HG02798 (cell line): ENCODE measurements at regions not wholly inside any gene's neighbourhood (a gene's known extent, or its start where the extent isn't known, plus 50 kb on each side); places are given as distances from the start of the nearest gene placed in this dataset.
A peak's percentile ranks its signal among the peaks of the same experiment; 100 is the strongest.
"Not testable (repeated sequence)": the region's sequence is repeated elsewhere in the genome, so short reads cannot be mapped to it uniquely, and the experiment has no call there.

Experiments used
- ATAC-seq: cut with Tn5 transposase; IDR thresholded peaks from one replicate; pipeline ENCODE4 v1.9.1; 2021; ENCODE audit warnings: mild to moderate bottlenecking; ENCODE audit not compliant: unreplicated experiment, poor library complexity

GRCh38 chr4:13761581-13761980 lies 134.1 kb upstream of the BOD1L1 start:
- not testable (repeated sequence) for ATAC-seq

DNA sequence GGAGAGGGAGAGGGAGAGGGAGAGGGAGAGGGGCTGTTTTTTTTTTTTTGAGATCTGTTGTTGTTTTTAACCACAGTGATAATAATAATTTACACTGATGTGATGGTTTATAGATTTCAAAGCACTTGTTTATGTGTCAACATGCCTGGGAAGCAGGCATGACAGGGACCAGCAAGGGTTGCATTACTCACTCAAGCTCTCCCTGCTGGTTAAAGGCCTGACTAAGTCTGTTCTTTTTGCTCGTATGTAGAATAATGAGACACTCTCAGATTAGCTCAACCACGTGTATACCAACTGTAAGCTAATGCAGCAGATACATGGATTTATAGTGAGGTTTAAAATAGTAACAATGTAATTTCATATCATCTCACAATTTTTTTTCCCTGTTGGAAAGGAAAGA lies 134.6 kb upstream of the BOD1L1 start:
- ATAC-seq = no peak

DNA sequence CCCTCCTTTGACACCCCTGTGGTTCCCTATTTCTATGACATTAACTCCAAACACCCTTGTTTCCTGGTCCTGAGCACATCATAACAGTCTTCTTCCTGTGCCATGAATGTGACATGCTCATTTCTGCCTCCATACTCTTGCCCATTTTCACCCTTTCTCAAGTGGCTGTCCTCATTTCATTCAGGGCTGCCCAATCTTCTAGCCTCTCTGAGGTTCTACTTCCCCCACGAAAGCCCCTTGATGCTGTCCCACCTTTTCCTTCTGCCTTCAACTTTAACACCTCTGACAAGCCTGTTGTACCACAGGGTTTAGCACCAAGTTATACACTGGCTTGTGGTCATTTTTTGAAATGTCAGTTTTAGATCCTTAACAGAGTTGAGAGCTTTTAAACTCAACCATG lies 136.2 kb upstream of the BOD1L1 start:
- ATAC-seq = no peak

GRCh38 chr4:13765539-13765938 lies 138.0 kb upstream of the BOD1L1 start:
- no peak for ATAC-seq

GRCh38 chr4:13766761-13767540 lies 139.4 kb upstream of the BOD1L1 start:
- ATAC-seq = no peak

GRCh38 chr4:13777341-13777740 lies 149.8 kb upstream of the BOD1L1 start:
- no peak for ATAC-seq

GRCh38 chr4:13778367-13778766 lies 150.8 kb upstream of the BOD1L1 start:
- no peak for ATAC-seq

DNA sequence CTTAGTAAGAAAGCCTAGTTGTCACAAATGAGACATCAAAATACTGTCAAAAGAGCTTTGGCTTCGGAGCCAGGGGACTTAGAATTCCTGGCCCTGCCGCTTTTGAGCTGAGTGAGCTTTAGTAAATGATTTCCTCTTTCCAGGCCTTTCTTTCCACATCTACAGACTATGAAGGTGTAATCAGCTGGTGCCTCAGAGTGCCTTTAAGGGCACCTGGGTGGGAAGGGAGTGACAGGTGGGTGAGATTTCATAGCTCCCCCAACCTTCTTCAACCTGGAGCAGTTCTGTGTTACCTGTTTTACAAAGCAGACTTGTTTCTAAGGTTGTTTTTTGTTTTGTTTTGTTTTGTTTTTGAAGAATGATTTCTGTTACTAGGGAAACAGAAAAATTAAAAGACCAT lies 154.7 kb upstream of the BOD1L1 start:
- ATAC-seq = no peak

DNA sequence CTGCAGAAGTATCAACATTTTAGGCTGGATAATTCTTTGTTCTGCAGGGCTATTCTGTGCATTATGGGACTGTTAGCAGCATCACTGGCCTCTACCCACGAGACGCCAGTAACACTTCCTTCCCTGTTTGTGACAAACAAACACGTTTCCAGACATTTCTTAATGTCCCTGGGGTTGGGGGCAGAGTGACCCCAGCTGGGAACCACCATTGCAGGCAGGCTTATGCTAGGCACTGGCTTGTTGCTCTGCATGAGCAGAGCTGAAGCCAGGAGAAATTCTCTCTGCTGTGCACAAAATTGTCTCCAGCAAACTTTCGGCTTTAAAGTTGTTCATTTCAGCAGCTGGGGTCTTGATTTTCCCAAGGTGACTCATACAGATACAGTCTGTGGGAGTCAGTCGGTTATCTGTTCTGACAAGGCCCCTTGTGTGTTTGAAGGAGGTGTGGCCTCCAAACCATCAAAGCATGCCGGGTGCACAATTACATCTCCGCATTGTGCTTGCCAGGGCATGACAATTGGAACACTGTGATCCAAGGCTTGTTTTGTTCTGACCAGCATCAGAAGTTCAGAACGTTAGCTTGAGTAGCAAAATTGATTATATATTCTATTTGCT lies 156.4 kb upstream of the BOD1L1 start:
- peak; percentile 82 for ATAC-seq

GRCh38 chr4:13793020-13793710 lies 165.6 kb upstream of the BOD1L1 start:
- ATAC-seq = no peak

GRCh38 chr4:13794819-13795565 lies 167.5 kb upstream of the BOD1L1 start:
- ATAC-seq = no peak

- no peak for ATAC-seq
Measured at GRCh38 chr4:13797061-13797460, 169.5 kb upstream of the BOD1L1 start.

GRCh38 chr4:13815231-13815630 lies 187.7 kb upstream of the BOD1L1 start:
- ATAC-seq = no peak

- ATAC-seq = no peak
Measured at GRCh38 chr4:13816472-13816871, 188.9 kb upstream of the BOD1L1 start.

- no peak for ATAC-seq
Measured at GRCh38 chr4:13821522-13821921, 194.0 kb upstream of the BOD1L1 start.

- not testable (repeated sequence) for ATAC-seq
Measured at GRCh38 chr4:13825822-13826221, 198.3 kb upstream of the BOD1L1 start.

GRCh38 chr4:13829457-13829856 lies 201.9 kb upstream of the BOD1L1 start:
- no peak for ATAC-seq

DNA sequence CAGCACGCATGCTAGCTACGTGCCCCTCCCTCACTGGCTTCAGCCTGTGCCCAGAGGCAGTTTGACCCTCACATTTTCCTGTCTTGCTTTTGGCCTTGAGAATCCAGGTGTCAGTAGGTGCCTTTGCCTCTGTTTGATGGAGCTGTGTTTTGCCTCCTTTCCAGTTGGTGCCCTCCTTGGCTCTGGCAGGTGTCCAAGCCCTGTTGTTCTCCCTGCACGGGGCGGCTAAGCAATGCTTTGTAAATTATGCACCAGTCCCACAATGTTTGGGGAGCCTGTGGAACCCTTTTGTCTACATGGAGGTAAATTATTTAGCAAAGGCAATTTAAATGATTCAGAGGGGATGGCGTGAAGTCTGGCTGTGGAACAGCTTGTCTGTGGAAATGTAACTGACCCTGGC lies 202.9 kb upstream of the BOD1L1 start:
- no peak for ATAC-seq

GRCh38 chr4:13833171-13833804 lies 205.8 kb upstream of the BOD1L1 start:
- no peak for ATAC-seq
